C4-2B (cell line): ENCODE measurements at regions not wholly inside any gene's neighbourhood (a gene's known extent, or its start where the extent isn't known, plus 50 kb on each side); places are given as distances from the start of the nearest gene placed in this dataset.
"Not testable (repeated sequence)": the region's sequence is repeated elsewhere in the genome, so short reads cannot be mapped to it uniquely, and the experiment has no call there.

Source experiments
- CTCF ChIP-seq: fragments of 450-650 bp; conservative IDR thresholded peaks from 2 replicates; pipeline ENCODE4 v1.5.1; 2017; ENCODE audit warnings: mild to moderate bottlenecking
- ZFX ChIP-seq: fragments of 450-650 bp; IDR thresholded peaks from 2 replicates; pipeline ENCODE4 v1.6.1; 2017

- TF ChIP-seq CTCF: peak; percentile 48
- not testable (repeated sequence) for TF ChIP-seq ZFX
These were observed 55.4 kb upstream of the IQSEC3 start for GRCh38 chr12:10879-11812.
